ENCODE measurements at regions not wholly inside any gene's neighbourhood (a gene's known extent, or its start where the extent isn't known, plus 50 kb on each side); places are given as distances from the start of the nearest gene placed in this dataset.

DNA sequence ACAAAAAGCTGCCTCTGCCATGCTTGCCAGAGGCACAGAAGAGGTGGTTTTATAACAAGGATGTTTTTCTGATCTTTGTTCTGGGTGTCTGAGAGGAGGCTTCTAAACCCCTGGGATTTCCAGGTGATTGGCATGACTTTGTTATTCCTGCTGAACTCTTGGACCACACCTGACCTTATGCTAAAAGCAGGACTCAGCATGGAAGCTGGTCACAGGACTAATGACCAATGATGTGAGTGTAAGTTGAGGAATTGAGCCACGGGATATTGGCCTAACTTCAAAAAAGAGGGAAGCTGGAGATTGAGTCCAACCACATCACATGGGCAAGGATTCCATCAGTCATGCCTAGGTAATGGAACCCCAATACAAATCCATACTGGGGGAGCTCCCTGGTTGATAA lies 437.9 kb downstream of the POM121L12 start:
- FAIRE-seq (no peak), ATAC-seq (no peak), DNase-seq (ENCODE audit: low spot score) (no peak)
- CTCF ChIA-PET (ENCODE audit: low intra/inter-chr PET ratio, low total read pairs), result no interaction called here
- Histone ChIP-seq H3K27me3 (ENCODE audit: control insufficient read depth in 1 of 2, insufficient read depth in 2 of 2, low read length in 2 of 2) (no peaks in the 10 kb centered on the region), H3K79me2 (ENCODE audit: insufficient read depth, low read length) (no peaks in the 10 kb centered on the region), H3K4me1 (ENCODE audit: insufficient read depth, low read length) (no peaks in the 10 kb centered on the region), H3K36me3 (replicated peaks in 1 of 2; ENCODE audit: control insufficient read depth in 1 of 2, insufficient read depth in 2 of 2, low read length in 2 of 2) (no peaks in the 10 kb centered on the region), H3K4me3 (replicated peaks in 1 of 3; ENCODE audit: insufficient read depth in 1 of 3, low read depth in 2 of 3, low read length in 3 of 3) (no peak overlapping the region), H2AFZ (ENCODE audit: low read length) (no peak overlapping the region), H3K9me3 (ENCODE audit: low read length) (peaks cover 73% of the 10 kb centered on the region), H4K20me1 (ENCODE audit: insufficient read depth, low read length) (no peaks in the 10 kb centered on the region), H3K9ac (ENCODE audit: insufficient read depth, low read depth, low read length) (no peak overlapping the region), H3K4me2 (ENCODE audit: low read depth, low read length) (no peak overlapping the region), H3K27ac (ENCODE audit: extremely low read length, insufficient read depth, low read length) (no peak overlapping the region)
- POLR2A ChIA-PET, result no interaction called here
- 0% methylated on average over 1 of the region's 1 CpG for WGBS (ENCODE audit: low lambda C conversion rate)
- no TSS peak for BruUV-seq (replicated peaks)
- intact Hi-C loops (cut with micrococcal nuclease; ENCODE audit: unreplicated experiment) (no loop called here), in situ Hi-C loops (cut with HindIII; ENCODE audit: extremely low pct_ligation_motif_present, low pct_unique_long_range_greater_than_20kb) (no loop called here)
- no peak for TF ChIP-seq SMAD3 (CRISPR knock-in tag; IDR thresholded peaks at IDR 0.05)

DNA sequence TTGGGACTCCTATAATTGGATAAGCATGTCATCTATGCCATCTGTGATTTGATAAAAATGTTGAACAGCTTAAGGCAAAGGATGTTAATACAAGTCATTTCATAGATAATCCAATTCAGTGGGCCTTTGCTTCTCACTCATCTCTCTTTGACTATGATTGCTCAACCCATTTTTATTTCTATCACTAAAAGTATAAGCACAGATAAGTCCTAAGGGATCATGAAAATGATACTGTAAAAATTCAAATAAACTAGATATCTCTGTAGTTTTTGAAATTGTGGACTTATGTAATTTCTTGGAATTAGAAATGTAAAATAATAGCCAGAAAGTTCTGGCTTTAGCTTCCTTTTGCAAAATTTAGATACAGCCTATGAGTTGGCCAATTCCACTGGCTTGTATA lies 440.3 kb downstream of the POM121L12 start:
- no peaks in the 10 kb centered on the region for H3K79me2 ChIP-seq (ENCODE audit: insufficient read depth, low read length)
- no peaks in the 10 kb centered on the region for H3K36me3 ChIP-seq (replicated peaks in 1 of 2; ENCODE audit: control insufficient read depth in 1 of 2, insufficient read depth in 2 of 2, low read length in 2 of 2)
- no peaks in the 10 kb centered on the region for H4K20me1 ChIP-seq (ENCODE audit: insufficient read depth, low read length)
- H3K9me3 ChIP-seq (ENCODE audit: low read length), result peaks cover 75% of the 10 kb centered on the region
- FAIRE-seq (no peak), ATAC-seq (no peak), DNase-seq (ENCODE audit: low spot score) (no peak)
- intact Hi-C loops (cut with micrococcal nuclease; ENCODE audit: unreplicated experiment) (no loop called here), in situ Hi-C loops (cut with HindIII; ENCODE audit: extremely low pct_ligation_motif_present, low pct_unique_long_range_greater_than_20kb) (no loop called here)
- BruUV-seq (replicated peaks), result no TSS peak
- H3K27ac ChIP-seq (ENCODE audit: extremely low read length, insufficient read depth, low read length), result no peak overlapping the region
- ChIA-PET POLR2A (no interaction called here), CTCF (ENCODE audit: low intra/inter-chr PET ratio, low total read pairs) (no interaction called here)
- H3K4me1 ChIP-seq (ENCODE audit: insufficient read depth, low read length), result no peaks in the 10 kb centered on the region
- no peak overlapping the region for H2AFZ ChIP-seq (ENCODE audit: low read length)
- H3K4me3 ChIP-seq (replicated peaks in 1 of 3; ENCODE audit: insufficient read depth in 1 of 3, low read depth in 2 of 3, low read length in 3 of 3), result no peak overlapping the region
- H3K27me3 ChIP-seq (ENCODE audit: control insufficient read depth in 1 of 2, insufficient read depth in 2 of 2, low read length in 2 of 2), result no peaks in the 10 kb centered on the region
- no peak overlapping the region for H3K9ac ChIP-seq (ENCODE audit: insufficient read depth, low read depth, low read length)
- H3K4me2 ChIP-seq (ENCODE audit: low read depth, low read length), result no peak overlapping the region
- no peak for TF ChIP-seq PLSCR1 (CRISPR knock-in tag; IDR thresholded peaks at IDR 0.05; ENCODE audit: borderline replicate concordance)
- no peak for TF ChIP-seq EP300 (IDR thresholded peaks at IDR 0.05; ENCODE audit: low read depth in 2 of 2, low read length in 2 of 2)
- TF ChIP-seq EP300 (CRISPR knock-in tag; IDR thresholded peaks at IDR 0.05; ENCODE audit: borderline replicate concordance), result no peak
- no peak for TF ChIP-seq ONECUT2 (CRISPR knock-in tag; IDR thresholded peaks at IDR 0.05)
- no peak for TF ChIP-seq RORA (CRISPR knock-in tag; IDR thresholded peaks at IDR 0.05)
- no peak for TF ChIP-seq NFIB (CRISPR knock-in tag; IDR thresholded peaks at IDR 0.05; ENCODE audit: borderline replicate concordance)

Measured in HepG2 (cell line).